KMS-11 (cell line): ENCODE measurements at regions not wholly inside any gene's neighbourhood (a gene's known extent, or its start where the extent isn't known, plus 50 kb on each side); places are given as distances from the start of the nearest gene placed in this dataset.

Experiments used
- H2AFZ ChIP-seq: fragments of 200-600 bp; sonication (generic); 2 replicates; pipeline ENCODE4 v1.6.1; 2016; ENCODE audit warnings: antibody characterized with exemption, mixed run types, low read depth
- H3K27ac ChIP-seq: fragments of 200-600 bp; sonication (generic); 2 replicates; pipeline ENCODE4 v1.6.1; 2016; ENCODE audit warnings: mild to moderate bottlenecking, mixed run types
- H3K27me3 ChIP-seq: fragments of 200-600 bp; sonication (generic); 2 replicates; pipeline ENCODE4 v1.6.1; 2017; ENCODE audit warnings: mild to moderate bottlenecking, low read depth, mixed run types, moderate library complexity; ENCODE audit not compliant: insufficient read depth
- H3K36me3 ChIP-seq: fragments of 200-600 bp; sonication (generic); 2 replicates; pipeline ENCODE4 v1.6.1; 2017; ENCODE audit warnings: mild to moderate bottlenecking, mixed run types; ENCODE audit not compliant: insufficient read depth
- H3K4me1 ChIP-seq: fragments of 200-600 bp; sonication (generic); 2 replicates; pipeline ENCODE4 v1.6.1; 2016; ENCODE audit warnings: mild to moderate bottlenecking, low read depth, mixed run types; ENCODE audit not compliant: poor library complexity, severe bottlenecking
- H3K4me2 ChIP-seq: fragments of 200-600 bp; sonication (generic); 2 replicates; pipeline ENCODE4 v1.7.0; 2016; ENCODE audit warnings: mild to moderate bottlenecking, mixed run types
- H3K4me3 ChIP-seq: fragments of 200-600 bp; sonication (generic); IDR thresholded peaks from 2 replicates; pipeline ENCODE4 v1.6.1; 2017; ENCODE audit warnings: low read depth, low read length, mixed read lengths; ENCODE audit not compliant: insufficient read depth
- H3K79me2 ChIP-seq: fragments of 200-600 bp; sonication (generic); 2 replicates; pipeline ENCODE4 v1.6.1; 2016; ENCODE audit warnings: low read depth, mixed run types; ENCODE audit not compliant: insufficient read depth
- H3K9ac ChIP-seq: fragments of 200-600 bp; sonication (generic); 2 replicates; pipeline ENCODE4 v1.6.1; 2016; ENCODE audit warnings: mild to moderate bottlenecking, mixed run types
- H4K20me1 ChIP-seq: fragments of 200-600 bp; sonication (generic); 2 replicates; pipeline ENCODE4 v1.6.1; 2016; ENCODE audit warnings: mild to moderate bottlenecking, mixed run types; ENCODE audit not compliant: insufficient read depth
- CTCF ChIP-seq: fragments of 200-600 bp; sonication (generic); conservative IDR thresholded peaks from 2 replicates; pipeline ENCODE4 v1.6.1; 2017; ENCODE audit warnings: low read depth, mild to moderate bottlenecking, antibody characterized with exemption, low read length, moderate library complexity, mixed read lengths

- Histone ChIP-seq H3K27ac (no peak overlapping the region), H3K4me1 (peaks cover 6% of the 10 kb centered on the region), H2AFZ (no peak overlapping the region), H3K79me2 (no peaks in the 10 kb centered on the region), H3K4me2 (no peak overlapping the region), H3K9ac (no peak overlapping the region), H4K20me1 (no peaks in the 10 kb centered on the region), H3K27me3 (no peaks in the 10 kb centered on the region), H3K4me3 (no peak overlapping the region), H3K36me3 (no peaks in the 10 kb centered on the region)
- TF ChIP-seq CTCF: no peak
Measured at GRCh38 chr5:74356009-74356695, 284.4 kb downstream of the ENC1 start.

GRCh38 chr5:74355041-74355824 lies 285.3 kb downstream of the ENC1 start:
- H3K27ac ChIP-seq: no peak overlapping the region
- peaks cover 6% of the 10 kb centered on the region for H3K4me1 ChIP-seq

GRCh38 chr5:74352256-74352655 lies 288.3 kb downstream of the ENC1 start:
- H3K4me3 ChIP-seq: no peak overlapping the region
- no peaks in the 10 kb centered on the region for H4K20me1 ChIP-seq
- no peak overlapping the region for H2AFZ ChIP-seq
- no peaks in the 10 kb centered on the region for H3K36me3 ChIP-seq
- no peaks in the 10 kb centered on the region for H3K79me2 ChIP-seq
- H3K4me1 ChIP-seq: peaks cover 6% of the 10 kb centered on the region
- TF ChIP-seq CTCF: no peak
- H3K27ac ChIP-seq: no peak overlapping the region
- no peak overlapping the region for H3K4me2 ChIP-seq
- H3K9ac ChIP-seq: no peak overlapping the region
- H3K27me3 ChIP-seq: no peaks in the 10 kb centered on the region

More at GRCh38 chr5:74355041-74355824, 285.3 kb downstream of the ENC1 start:
- TF ChIP-seq CTCF: no peak
- no peaks in the 10 kb centered on the region for H3K79me2 ChIP-seq
- no peak overlapping the region for H3K4me2 ChIP-seq
- H3K27me3 ChIP-seq: no peaks in the 10 kb centered on the region
- H3K4me3 ChIP-seq: no peak overlapping the region
- no peaks in the 10 kb centered on the region for H4K20me1 ChIP-seq
- no peak overlapping the region for H3K9ac ChIP-seq
- H2AFZ ChIP-seq: no peak overlapping the region
- H3K36me3 ChIP-seq: no peaks in the 10 kb centered on the region

GRCh38 chr5:74342948-74343682 lies 297.4 kb downstream of the ENC1 start:
- peak overlapping the region; percentile 6; the same call in 1 of the 2 replicates for H3K4me2 ChIP-seq
- H3K9ac ChIP-seq: no peak overlapping the region

More at GRCh38 chr5:74342948-74343682, 297.4 kb downstream of the ENC1 start:
- no peaks in the 10 kb centered on the region for H4K20me1 ChIP-seq
- no peak overlapping the region for H2AFZ ChIP-seq
- peaks cover 8% of the 10 kb centered on the region for H3K4me1 ChIP-seq
- no peak for TF ChIP-seq CTCF
- H3K36me3 ChIP-seq: no peaks in the 10 kb centered on the region
- no peaks in the 10 kb centered on the region for H3K79me2 ChIP-seq
- no peak overlapping the region for H3K27ac ChIP-seq
- H3K27me3 ChIP-seq: no peaks in the 10 kb centered on the region
- no peak overlapping the region for H3K4me3 ChIP-seq
